Gastrocnemius medialis (tissue), 4 donors: ENCODE measurements at regions not wholly inside any gene's neighbourhood (a gene's known extent, or its start where the extent isn't known, plus 50 kb on each side); places are given as distances from the start of the nearest gene placed in this dataset.
"Not testable (repeated sequence)": the region's sequence is repeated elsewhere in the genome, so short reads cannot be mapped to it uniquely, and the experiment has no call there.

Source experiments
- ATAC-seq, 2 donors: fragments of 150-250 bp; one replicate each; pipeline ENCODE4 v1.9.1; 2016
- DNase-seq, 2 donors: peaks; one replicate each; pipeline ENCODE4 v3.0.0-alpha.2; 2019
- H3K27ac ChIP-seq, 4 donors: fragments of 200-600 bp; sonication (generic); 1 replicate in 1 of 4; 2 replicates in 3 of 4; pipeline ENCODE4 v1.5.1; 2016 to 2018; ENCODE audit warnings: mild to moderate bottlenecking in 2 of 4, moderate library complexity in 1 of 4
- H3K27me3 ChIP-seq, 3 donors: fragments of 200-600 bp; sonication (generic) in 2 of 3; 1 replicate in 1 of 3; 2 replicates in 2 of 3; pipeline versions ENCODE4 v1.5.1 to v1.6.0; 2016 to 2019; ENCODE audit warnings: mild to moderate bottlenecking in 1 of 3, moderate library complexity in 1 of 3
- H3K36me3 ChIP-seq, 2 donors: fragments of 200-600 bp; sonication (generic) in 1 of 2; one replicate each; pipeline ENCODE4 v1.5.1; 2017 to 2018
- H3K4me1 ChIP-seq, 2 donors: fragments of 200-600 bp; sonication (generic) in 1 of 2; one replicate each; pipeline ENCODE4 v1.5.1; 2016 to 2017; ENCODE audit warnings: mild to moderate bottlenecking in 2 of 2
- H3K4me3 ChIP-seq, 4 donors: fragments of 200-600 bp; sonication (generic) in 3 of 4; 1 replicate in 1 of 4; 2 replicates in 3 of 4; pipeline ENCODE4 v1.5.1; 2016 to 2019; ENCODE audit warnings: mild to moderate bottlenecking in 2 of 4
- H3K9me3 ChIP-seq, 3 donors: fragments of 200-600 bp; sonication (generic) in 2 of 3; 1 replicate in 1 of 3; 2 replicates in 2 of 3; pipeline ENCODE4 v1.5.1; 2016 to 2019
- CTCF ChIP-seq, 5 experiments: fragments of 450-650 bp in 3 of 5; fragments of 200-600 bp in 2 of 5; sonication (generic) in 2 of 5; IDR thresholded peaks in 4 of 5; conservative IDR thresholded peaks in 1 of 5; 1 replicate in 4 of 5; 2 replicates in 1 of 5; pipeline ENCODE4 v1.5.1; 2016 to 2019; ENCODE audit warnings: antibody characterized with exemption in 5 of 5, mild to moderate bottlenecking in 3 of 5, moderate library complexity in 3 of 5
- POLR2A ChIP-seq, 2 donors: fragments of 450-650 bp; IDR thresholded peaks; one replicate each; pipeline ENCODE4 v1.6.1; 2017; ENCODE audit warnings: antibody characterized with exemption in 2 of 2, mild to moderate bottlenecking in 2 of 2, moderate library complexity in 2 of 2
- in situ Hi-C, 4 donors: fragments of 200-750 bp; cut with MboI; loops; one replicate each; pipeline versions ENCODE4 v1.15.0 to v1.8.0; 2017; ENCODE audit warnings: low sequenced_read_pairs in 4 of 4
- intact Hi-C: fragments of 100-400 bp; cut with DNase I; formaldehyde crosslinking; loops from one replicate; pipeline ENCODE4 v1.15.1; 2023; ENCODE audit warnings: low total_unique reads

GRCh38 chr5:82635561-82636288 is 357.6 kb upstream of the RPS23 start:
- no peaks in the 10 kb centered on the region for H3K36me3 ChIP-seq
- H3K4me1 ChIP-seq = peaks cover 12 to 17% of the 10 kb centered on the region in 2 donors
- H3K9me3 ChIP-seq = no peaks in the 10 kb centered on the region
- H3K27ac ChIP-seq = no peak overlapping the region
- TF ChIP-seq POLR2A (IDR thresholded peaks at IDR 0.05) (no peak), CTCF (IDR thresholded peaks at IDR 0.05 in 4 of 5, conservative IDR thresholded peaks at IDR 0.05 in 1 of 5) (no peak)
- no peak overlapping the region for H3K4me3 ChIP-seq
- DNase-seq = no peak
- no peak for ATAC-seq
- intact Hi-C loops = no loop called here
- H3K27me3 ChIP-seq = no peaks in the 10 kb centered on the region
- in situ Hi-C loops = loop anchor here in 3 of 4 donors (10.0 to 25.0 kb wide), 4 partner anchors 281 to 927 kb away; no protein-coding TSS in a partner anchor

GRCh38 chr5:82628364-82628910 is 350.3 kb upstream of the RPS23 start:
- ATAC-seq (no peak), DNase-seq (no peak)
- no peaks in the 10 kb centered on the region for H3K36me3 ChIP-seq
- H3K27me3 ChIP-seq = no peaks in the 10 kb centered on the region
- H3K27ac ChIP-seq = no peak overlapping the region
- H3K4me3 ChIP-seq = no peak overlapping the region
- no peaks in the 10 kb centered on the region for H3K9me3 ChIP-seq
- H3K4me1 ChIP-seq = no peaks in the 10 kb centered on the region
- in situ Hi-C loops (loop anchor here in 3 of 4 donors (25.0 kb wide), 3 partner anchors 316 to 934 kb away; no protein-coding TSS in a partner anchor), intact Hi-C loops (no loop called here)
- TF ChIP-seq CTCF (IDR thresholded peaks at IDR 0.05 in 4 of 5, conservative IDR thresholded peaks at IDR 0.05 in 1 of 5) (no peak), POLR2A (IDR thresholded peaks at IDR 0.05) (no peak)

- H3K4me3 ChIP-seq, H3K27ac ChIP-seq, H3K36me3 ChIP-seq, ATAC-seq, DNase-seq, H3K9me3 ChIP-seq, H3K27me3 ChIP-seq, H3K4me1 ChIP-seq, intact Hi-C loops: not testable (repeated sequence)
- in situ Hi-C loops = loop anchor here in 3 of 4 donors (25.0 kb wide), 3 partner anchors 315 to 935 kb away; no protein-coding TSS in a partner anchor
These were observed 348.9 kb upstream of the RPS23 start for GRCh38 chr5:82626905-82627591.

- H3K4me3 ChIP-seq, ATAC-seq, H3K27ac ChIP-seq, H3K4me1 ChIP-seq, H3K27me3 ChIP-seq, H3K9me3 ChIP-seq, H3K36me3 ChIP-seq, DNase-seq, intact Hi-C loops: not testable (repeated sequence)
- in situ Hi-C loops = loop anchor here in 3 of 4 donors (25.0 kb wide), 3 partner anchors 314 to 936 kb away; no protein-coding TSS in a partner anchor
These were observed 347.9 kb upstream of the RPS23 start for GRCh38 chr5:82626012-82626411.

- no peaks in the 10 kb centered on the region for H3K9me3 ChIP-seq
- ATAC-seq = no peak
- TF ChIP-seq CTCF (IDR thresholded peaks at IDR 0.05 in 4 of 5, conservative IDR thresholded peaks at IDR 0.05 in 1 of 5) (no peak), POLR2A (IDR thresholded peaks at IDR 0.05) (no peak)
- DNase-seq = no peak
- intact Hi-C loops = no loop called here
- no peak overlapping the region for H3K27ac ChIP-seq
- in situ Hi-C loops = no loop called here
- no peaks in the 10 kb centered on the region for H3K4me1 ChIP-seq
- H3K4me3 ChIP-seq = no peak overlapping the region
- H3K27me3 ChIP-seq = no peaks in the 10 kb centered on the region
- H3K36me3 ChIP-seq = no peaks in the 10 kb centered on the region
These were observed 345.9 kb upstream of the RPS23 start for GRCh38 chr5:82624062-82624461.
